ENCODE measurements at regions not wholly inside any gene's neighbourhood (a gene's known extent, or its start where the extent isn't known, plus 50 kb on each side); places are given as distances from the start of the nearest gene placed in this dataset.

- H3K56ac ChIP-seq (ENCODE audit: insufficient read length, low read depth, low read length), result no peak overlapping the region
- DNase-seq, result no peak
- H3K9me3 ChIP-seq (ENCODE audit: control insufficient read depth, low read depth, low read length), result no peaks in the 10 kb centered on the region
- no peak overlapping the region for H3K18ac ChIP-seq (ENCODE audit: insufficient read length, low read depth, low read length)
- no peak for TF ChIP-seq CTCF (conservative IDR thresholded peaks at IDR 0.05)
- H3K79me2 ChIP-seq (ENCODE audit: insufficient read depth, low read length), result no peaks in the 10 kb centered on the region
- no peaks in the 10 kb centered on the region for H3K79me1 ChIP-seq (ENCODE audit: insufficient read depth, low read depth, low read length, poor library complexity, severe bottlenecking)
- no peak overlapping the region for H2BK5ac ChIP-seq (ENCODE audit: insufficient read length, low read length)
- no peak overlapping the region for H3K9ac ChIP-seq (ENCODE audit: extremely low read depth, insufficient read length, low read length)
- H2BK20ac ChIP-seq (ENCODE audit: low read depth, low read length, poor library complexity, severe bottlenecking), result no peak overlapping the region
- no peak overlapping the region for H2AK5ac ChIP-seq (ENCODE audit: insufficient read length, low read length)
- H3K4me1 ChIP-seq (ENCODE audit: insufficient read depth, low read length), result peaks cover 6% of the 10 kb centered on the region; the same call in 1 of the 2 replicates
- Mint-ChIP-seq H3K36me3 (ENCODE audit: insufficient read depth in 1 of 3, low read depth in 3 of 3) (no peaks in the 10 kb centered on the region), H3K9me3 (no peaks in the 10 kb centered on the region; a peak in 1 of 5 replicates), H3K27me3 (ENCODE audit: low read depth) (no peaks in the 10 kb centered on the region; the same call in 1 of the 2 replicates), H3K27ac (peak overlapping the region in 2 of 3 experiments; percentile 69 to 93; a peak in 5 of 7 replicates), H3K4me3 (no peak overlapping the region), H3K4me1 (peaks cover 35 to 45% of the 10 kb centered on the region in 2 experiments)
- H4K8ac ChIP-seq (replicated peaks; ENCODE audit: insufficient read length, low read depth, low read length), result no peak overlapping the region
- H3K4me2 ChIP-seq (ENCODE audit: insufficient read depth, insufficient read length, low read length), result no peak overlapping the region
- H2BK15ac ChIP-seq (ENCODE audit: low read depth, low read length), result no peak overlapping the region
- no CpG with 5 or more reads among the region's 2 CpGs for WGBS (ENCODE audit: extremely low coverage, insufficient read length, low lambda C conversion rate)
- H2BK120ac ChIP-seq (ENCODE audit: low read depth, low read length, poor library complexity, severe bottlenecking), result no peak overlapping the region
- no peak overlapping the region for H3K27ac ChIP-seq (ENCODE audit: insufficient read length, low read depth, low read length)
- H2BK12ac ChIP-seq (ENCODE audit: insufficient read length, low read depth, low read length), result no peak overlapping the region
- no peak overlapping the region for H3K23ac ChIP-seq (ENCODE audit: insufficient read length, low read depth, low read length)
- no peaks in the 10 kb centered on the region for H3K27me3 ChIP-seq (ENCODE audit: insufficient read depth, low read length)
- no peak overlapping the region for H4K91ac ChIP-seq (ENCODE audit: insufficient read length, low read depth, low read length)
- no peak overlapping the region for H2AFZ ChIP-seq (ENCODE audit: low read length)
- no peak overlapping the region for H3K4ac ChIP-seq (ENCODE audit: low read depth, low read length)
- no peak overlapping the region for H3K14ac ChIP-seq (ENCODE audit: insufficient read depth, low read length)
- no peaks in the 10 kb centered on the region for H4K20me1 ChIP-seq (ENCODE audit: control insufficient read depth, insufficient read depth, insufficient read length)
- no peak overlapping the region for H3T11ph ChIP-seq (ENCODE audit: low read length)
- no peak overlapping the region for H4K5ac ChIP-seq (ENCODE audit: insufficient read length, low read depth, low read length)
- no peaks in the 10 kb centered on the region for H3K23me2 ChIP-seq (ENCODE audit: insufficient read length, low read depth, low read length, poor library complexity, severe bottlenecking)
Observed at GRCh38 chr9:28941856-28942255, 1368.6 kb upstream of the C9orf72 start.

Data from H9 (cell line).